ENCODE measurements at regions not wholly inside any gene's neighbourhood (a gene's known extent, or its start where the extent isn't known, plus 50 kb on each side); places are given as distances from the start of the nearest gene placed in this dataset.

GRCh38 chr5:125528881-125529280 is 782.4 kb upstream of the ZNF608 start:
- Histone ChIP-seq H3K36me3 (ENCODE audit: control insufficient read depth in 2 of 2, insufficient read depth in 2 of 2, low read length in 1 of 2) (no peaks in the 10 kb centered on the region), H3K9ac (ENCODE audit: control insufficient read depth, insufficient read depth, low read length) (no peak overlapping the region), H3K4me3 (no peak overlapping the region), H3K9me3 (replicated peaks; ENCODE audit: control insufficient read depth, insufficient read depth, low read length) (no peaks in the 10 kb centered on the region), H3K27me3 (replicated peaks in 1 of 2; ENCODE audit: control insufficient read depth in 2 of 2, insufficient read depth in 2 of 2, low read length in 1 of 2) (no peaks in the 10 kb centered on the region), H3K4me2 (ENCODE audit: control insufficient read depth, insufficient read depth) (no peak overlapping the region), H3K79me2 (ENCODE audit: control insufficient read depth, insufficient read depth, low read length) (no peaks in the 10 kb centered on the region), H3K27ac (ENCODE audit: control insufficient read depth, insufficient read depth) (no peak overlapping the region), H4K20me1 (ENCODE audit: control insufficient read depth, insufficient read depth) (no peaks in the 10 kb centered on the region), H3K4me1 (ENCODE audit: control insufficient read depth, insufficient read depth, low read length) (no peaks in the 10 kb centered on the region), H2AFZ (ENCODE audit: control insufficient read depth, low read depth, low read length) (no peak overlapping the region)
- ATAC-seq (no peak), DNase-seq (ENCODE audit: low read depth, low spot score) (no peak), FAIRE-seq (no peak)
- POLR2A ChIA-PET = no interaction called here
- BruUV-seq (replicated peaks) = no TSS peak
- SMC1A ChIA-PET (ENCODE audit: uncharacterized antibody, unreplicated experiment) = no interaction called here
- in situ Hi-C loops (cut with MboI) = no loop called here
- TF ChIP-seq ZNF622 (IDR thresholded peaks at IDR 0.05) = no peak
- no peak for TF ChIP-seq SREBF2 (IDR thresholded peaks at IDR 0.05; ENCODE audit: low read length)
- no peak for TF ChIP-seq CBX3 (IDR thresholded peaks at IDR 0.05; ENCODE audit: borderline replicate concordance, low read depth)
- TF ChIP-seq TCF3 (IDR thresholded peaks at IDR 0.05; ENCODE audit: borderline replicate concordance, insufficient read depth, low read depth, low read length) = no peak
- no peak for TF ChIP-seq POLR2AphosphoS5 (IDR thresholded peaks at IDR 0.05; ENCODE audit: low read length)
- RAD21 ChIA-PET (ENCODE audit: unreplicated experiment) = no interaction called here
- CTCF ChIA-PET = no interaction called here
- 41% methylated on average over 1 of the region's 1 CpG for WGBS (ENCODE audit: insufficient coverage, insufficient replicate concordance, low lambda C conversion rate, missing lambda C conversion rate)
- intact Hi-C loops (cut with micrococcal nuclease; ENCODE audit: unreplicated experiment) = no loop called here

DNA sequence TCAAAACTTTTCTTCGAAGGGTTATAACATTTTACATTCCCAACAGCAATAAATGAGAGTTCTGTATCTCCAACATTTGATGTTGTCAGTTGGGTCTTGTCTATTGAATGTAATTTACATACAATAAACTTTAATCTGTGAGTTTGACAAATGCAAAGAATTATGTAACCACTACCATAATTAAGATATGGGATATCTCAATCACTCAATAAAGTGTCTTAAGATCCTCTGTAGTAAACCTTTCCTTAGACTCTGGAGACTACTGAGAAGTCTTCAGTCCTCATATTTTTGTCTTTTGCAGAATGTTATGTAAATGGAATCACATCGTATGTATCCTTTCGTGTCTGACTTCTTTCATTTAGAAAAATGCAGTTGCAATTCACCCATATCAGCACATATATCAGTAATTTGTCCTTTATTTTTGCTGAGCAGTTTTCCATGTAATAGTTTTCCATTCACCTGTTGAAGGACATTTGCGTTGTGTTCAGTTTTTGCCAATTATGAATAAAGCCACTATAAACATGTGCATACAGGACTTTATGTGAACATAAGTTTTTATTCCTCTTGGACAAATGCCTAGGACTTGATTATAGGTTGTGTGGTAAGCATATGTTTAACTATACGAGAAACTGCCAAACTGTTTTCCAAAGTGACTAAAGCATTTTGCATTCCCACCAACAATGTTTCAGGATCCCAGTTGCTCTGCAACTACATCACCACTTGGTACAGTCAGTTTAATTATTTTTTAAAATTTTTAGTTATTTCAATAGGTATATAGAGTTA is 784.6 kb upstream of the ZNF608 start:
- ATAC-seq = no peak
- Histone ChIP-seq H3K4me3 (no peak overlapping the region), H3K27me3 (replicated peaks in 1 of 2; ENCODE audit: control insufficient read depth in 2 of 2, insufficient read depth in 2 of 2, low read length in 1 of 2) (no peaks in the 10 kb centered on the region), H3K4me1 (ENCODE audit: control insufficient read depth, insufficient read depth, low read length) (no peaks in the 10 kb centered on the region), H3K9ac (ENCODE audit: control insufficient read depth, insufficient read depth, low read length) (no peak overlapping the region), H4K20me1 (ENCODE audit: control insufficient read depth, insufficient read depth) (no peaks in the 10 kb centered on the region), H3K36me3 (ENCODE audit: control insufficient read depth in 2 of 2, insufficient read depth in 2 of 2, low read length in 1 of 2) (no peaks in the 10 kb centered on the region), H3K27ac (ENCODE audit: control insufficient read depth, insufficient read depth) (no peak overlapping the region), H2AFZ (ENCODE audit: control insufficient read depth, low read depth, low read length) (no peak overlapping the region), H3K4me2 (ENCODE audit: control insufficient read depth, insufficient read depth) (no peak overlapping the region), H3K9me3 (replicated peaks; ENCODE audit: control insufficient read depth, insufficient read depth, low read length) (no peaks in the 10 kb centered on the region), H3K79me2 (ENCODE audit: control insufficient read depth, insufficient read depth, low read length) (no peaks in the 10 kb centered on the region)
- WGBS (ENCODE audit: insufficient coverage, insufficient replicate concordance, low lambda C conversion rate, missing lambda C conversion rate) = 29% methylated on average over 5 of the region's 5 CpGs
- ChIA-PET RAD21 (ENCODE audit: unreplicated experiment) (no interaction called here), POLR2A (no interaction called here), CTCF (no interaction called here), SMC1A (ENCODE audit: uncharacterized antibody, unreplicated experiment) (no interaction called here)
- BruUV-seq (replicated peaks) = no TSS peak
- FAIRE-seq = no peak
- in situ Hi-C loops (cut with MboI) = no loop called here
- intact Hi-C loops (cut with micrococcal nuclease; ENCODE audit: unreplicated experiment) = no loop called here
- DNase-seq (ENCODE audit: low read depth, low spot score) = no peak
- TF ChIP-seq CHD2 (IDR thresholded peaks at IDR 0.05; ENCODE audit: borderline replicate concordance, low read depth, low read length) (no peak), BACH1 (IDR thresholded peaks at IDR 0.05; ENCODE audit: borderline replicate concordance) (no peak), PML (IDR thresholded peaks at IDR 0.05; ENCODE audit: low read length) (no peak), NR2C2 (IDR thresholded peaks at IDR 0.05; ENCODE audit: borderline replicate concordance, control insufficient read depth, insufficient read length, low read depth) (no peak), JUND (IDR thresholded peaks at IDR 0.05; ENCODE audit: low read depth, low read length) (no peak), NBN (IDR thresholded peaks at IDR 0.05) (no peak), CHD4 (IDR thresholded peaks at IDR 0.05) (no peak), USF1 (IDR thresholded peaks at IDR 0.05; ENCODE audit: borderline replicate concordance, extremely low read length, insufficient read depth, low read depth, low read length) (no peak), SMC3 (IDR thresholded peaks at IDR 0.05; ENCODE audit: borderline replicate concordance, low read length) (no peak), SREBF2 (IDR thresholded peaks at IDR 0.05; ENCODE audit: low read length) (no peak), SUPT20H (IDR thresholded peaks at IDR 0.05; ENCODE audit: borderline replicate concordance, control insufficient read depth, low read depth, low read length) (no peak)
- TF ChIP-seq, protein P1, sequence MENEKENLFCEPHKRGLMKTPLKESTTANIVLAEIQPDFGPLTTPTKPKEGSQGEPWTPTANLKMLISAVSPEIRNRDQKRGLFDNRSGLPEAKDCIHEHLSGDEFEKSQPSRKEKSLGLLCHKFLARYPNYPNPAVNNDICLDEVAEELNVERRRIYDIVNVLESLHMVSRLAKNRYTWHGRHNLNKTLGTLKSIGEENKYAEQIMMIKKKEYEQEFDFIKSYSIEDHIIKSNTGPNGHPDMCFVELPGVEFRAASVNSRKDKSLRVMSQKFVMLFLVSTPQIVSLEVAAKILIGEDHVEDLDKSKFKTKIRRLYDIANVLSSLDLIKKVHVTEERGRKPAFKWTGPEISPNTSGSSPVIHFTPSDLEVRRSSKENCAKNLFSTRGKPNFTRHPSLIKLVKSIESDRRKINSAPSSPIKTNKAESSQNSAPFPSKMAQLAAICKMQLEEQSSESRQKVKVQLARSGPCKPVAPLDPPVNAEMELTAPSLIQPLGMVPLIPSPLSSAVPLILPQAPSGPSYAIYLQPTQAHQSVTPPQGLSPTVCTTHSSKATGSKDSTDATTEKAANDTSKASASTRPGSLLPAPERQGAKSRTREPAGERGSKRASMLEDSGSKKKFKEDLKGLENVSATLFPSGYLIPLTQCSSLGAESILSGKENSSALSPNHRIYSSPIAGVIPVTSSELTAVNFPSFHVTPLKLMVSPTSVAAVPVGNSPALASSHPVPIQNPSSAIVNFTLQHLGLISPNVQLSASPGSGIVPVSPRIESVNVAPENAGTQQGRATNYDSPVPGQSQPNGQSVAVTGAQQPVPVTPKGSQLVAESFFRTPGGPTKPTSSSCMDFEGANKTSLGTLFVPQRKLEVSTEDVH (IDR thresholded peaks at IDR 0.05; ENCODE audit: low read depth, partially characterized antibody) = no peak

Data from GM12878 (cell line).